Tibial nerve (tissue), 4 donors: ENCODE measurements at regions not wholly inside any gene's neighbourhood (a gene's known extent, or its start where the extent isn't known, plus 50 kb on each side); places are given as distances from the start of the nearest gene placed in this dataset.
"Not testable (repeated sequence)": the region's sequence is repeated elsewhere in the genome, so short reads cannot be mapped to it uniquely, and the experiment has no call there.

Experiments used
- DNase-seq, 2 donors: peaks; one replicate each; pipeline ENCODE4 v3.0.0-alpha.2; 2019; ENCODE audit warnings: low spot score in 2 of 2
- H3K27ac ChIP-seq, 4 donors: fragments of 200-600 bp; sonication (generic) in 3 of 4; one replicate each; pipeline ENCODE4 v1.5.1; 2017 to 2019; ENCODE audit warnings: mild to moderate bottlenecking in 1 of 4
- H3K27me3 ChIP-seq, 2 donors: fragments of 200-600 bp; sonication (generic) in 1 of 2; one replicate each; pipeline versions ENCODE4 v1.5.1 to v1.6.0; 2017 to 2019
- H3K36me3 ChIP-seq, 3 donors: fragments of 200-600 bp; sonication (generic); one replicate each; pipeline ENCODE4 v1.5.1; 2018 to 2019
- H3K4me1 ChIP-seq, 4 donors: fragments of 200-600 bp; sonication (generic) in 3 of 4; one replicate each; pipeline ENCODE4 v1.5.1; 2017 to 2019
- H3K4me3 ChIP-seq, 4 donors: fragments of 200-600 bp; sonication (generic) in 3 of 4; one replicate each; pipeline ENCODE4 v1.5.1; 2017 to 2019; ENCODE audit warnings: mild to moderate bottlenecking in 1 of 4, moderate library complexity in 1 of 4
- H3K9me3 ChIP-seq, 4 donors: fragments of 200-600 bp; sonication (generic) in 3 of 4; one replicate each; pipeline ENCODE4 v1.5.1; 2017 to 2019
- EP300 ChIP-seq, 2 donors: sonication (generic); formaldehyde crosslinking; IDR thresholded peaks; one replicate each; pipeline ENCODE4 v1.6.1; 2017; ENCODE audit warnings: antibody characterized with exemption in 2 of 2, mild to moderate bottlenecking in 1 of 2
- POLR2A ChIP-seq, 2 donors: fragments of 450-650 bp; IDR thresholded peaks; one replicate each; pipeline ENCODE4 v1.6.1; 2017; ENCODE audit warnings: antibody characterized with exemption in 2 of 2, mild to moderate bottlenecking in 2 of 2, moderate library complexity in 2 of 2
- WGBS, 2 donors: methylation state at CpG; one replicate each; pipeline ENCODE4 v1.1.5; 2018; 5-methylcytosine and 5-hydroxymethylcytosine counted together
- TF ChIP-seq, protein P1 (sequence below), 5 experiments: fragments of 200-600 bp in 3 of 5; fragments of 450-650 bp in 2 of 5; sonication (generic) in 3 of 5; IDR thresholded peaks; one replicate each; pipeline ENCODE4 v1.5.1; 2016 to 2019; ENCODE audit warnings: antibody characterized with exemption in 5 of 5, mild to moderate bottlenecking in 3 of 5, moderate library complexity in 2 of 5

DNA sequence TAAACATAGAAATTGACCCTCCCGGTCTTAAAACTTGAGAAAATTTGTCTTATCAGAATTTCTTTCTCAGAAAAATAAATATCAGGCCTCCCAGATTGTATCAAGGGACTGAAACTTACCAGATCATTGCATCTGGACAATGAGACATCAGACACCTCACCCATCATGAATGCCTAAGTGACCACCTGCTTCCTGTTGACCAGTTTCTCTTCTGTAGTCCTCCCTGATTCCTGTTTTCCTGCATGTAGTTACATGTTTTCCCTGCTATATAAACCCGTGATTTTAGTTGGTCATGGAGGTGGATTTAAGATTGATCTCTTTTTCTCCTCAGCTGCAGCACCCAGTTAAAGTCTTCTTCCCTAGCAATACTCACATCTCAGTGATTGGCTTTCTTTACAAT, 548.1 kb downstream of the PPP4R3C start:
- no peaks in the 10 kb centered on the region for H3K4me1 ChIP-seq
- no peaks in the 10 kb centered on the region for H3K9me3 ChIP-seq
- no peak overlapping the region for H3K4me3 ChIP-seq
- WGBS, 2 donors: 58 to 78% methylated on average over 2 of the region's 2 CpGs
- no peaks in the 10 kb centered on the region for H3K27me3 ChIP-seq
- no peak for DNase-seq
- TF ChIP-seq EP300 (IDR thresholded peaks at IDR 0.05): no peak
- TF ChIP-seq, protein P1, sequence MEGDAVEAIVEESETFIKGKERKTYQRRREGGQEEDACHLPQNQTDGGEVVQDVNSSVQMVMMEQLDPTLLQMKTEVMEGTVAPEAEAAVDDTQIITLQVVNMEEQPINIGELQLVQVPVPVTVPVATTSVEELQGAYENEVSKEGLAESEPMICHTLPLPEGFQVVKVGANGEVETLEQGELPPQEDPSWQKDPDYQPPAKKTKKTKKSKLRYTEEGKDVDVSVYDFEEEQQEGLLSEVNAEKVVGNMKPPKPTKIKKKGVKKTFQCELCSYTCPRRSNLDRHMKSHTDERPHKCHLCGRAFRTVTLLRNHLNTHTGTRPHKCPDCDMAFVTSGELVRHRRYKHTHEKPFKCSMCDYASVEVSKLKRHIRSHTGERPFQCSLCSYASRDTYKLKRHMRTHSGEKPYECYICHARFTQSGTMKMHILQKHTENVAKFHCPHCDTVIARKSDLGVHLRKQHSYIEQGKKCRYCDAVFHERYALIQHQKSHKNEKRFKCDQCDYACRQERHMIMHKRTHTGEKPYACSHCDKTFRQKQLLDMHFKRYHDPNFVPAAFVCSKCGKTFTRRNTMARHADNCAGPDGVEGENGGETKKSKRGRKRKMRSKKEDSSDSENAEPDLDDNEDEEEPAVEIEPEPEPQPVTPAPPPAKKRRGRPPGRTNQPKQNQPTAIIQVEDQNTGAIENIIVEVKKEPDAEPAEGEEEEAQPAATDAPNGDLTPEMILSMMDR (IDR thresholded peaks at IDR 0.05): no peak
- TF ChIP-seq POLR2A (IDR thresholded peaks at IDR 0.05): no peak
- no peaks in the 10 kb centered on the region for H3K36me3 ChIP-seq
- H3K27ac ChIP-seq: no peak overlapping the region

DNA sequence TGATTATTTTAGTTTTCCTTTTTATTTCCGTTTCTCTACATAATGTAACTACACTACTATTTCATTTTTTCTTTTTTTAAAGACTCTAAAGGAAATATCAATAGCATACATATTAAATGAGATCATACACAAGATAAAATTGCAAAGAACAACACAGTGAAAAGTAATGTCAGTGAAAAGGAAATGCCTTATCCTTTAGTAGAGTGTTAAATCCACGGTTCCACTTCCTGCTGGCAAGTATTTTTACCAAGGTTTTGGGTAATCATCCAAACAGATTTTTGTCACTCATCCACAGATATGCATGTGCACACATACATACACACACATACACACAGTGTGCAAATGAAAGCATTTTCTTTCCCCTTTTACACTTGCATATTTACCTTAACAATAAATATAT, 548.9 kb downstream of the PPP4R3C start:
- DNase-seq: no peak
- TF ChIP-seq, protein P1 (IDR thresholded peaks at IDR 0.05): no peak
- TF ChIP-seq POLR2A (IDR thresholded peaks at IDR 0.05) (no peak), EP300 (IDR thresholded peaks at IDR 0.05) (no peak)
- no peaks in the 10 kb centered on the region for H3K36me3 ChIP-seq
- no peaks in the 10 kb centered on the region for H3K27me3 ChIP-seq
- H3K27ac ChIP-seq: no peak overlapping the region
- WGBS, 2 donors: 14 to 44% methylated on average over 2 of the region's 2 CpGs
- H3K4me1 ChIP-seq: no peaks in the 10 kb centered on the region
- no peaks in the 10 kb centered on the region for H3K9me3 ChIP-seq
- no peak overlapping the region for H3K4me3 ChIP-seq

DNA sequence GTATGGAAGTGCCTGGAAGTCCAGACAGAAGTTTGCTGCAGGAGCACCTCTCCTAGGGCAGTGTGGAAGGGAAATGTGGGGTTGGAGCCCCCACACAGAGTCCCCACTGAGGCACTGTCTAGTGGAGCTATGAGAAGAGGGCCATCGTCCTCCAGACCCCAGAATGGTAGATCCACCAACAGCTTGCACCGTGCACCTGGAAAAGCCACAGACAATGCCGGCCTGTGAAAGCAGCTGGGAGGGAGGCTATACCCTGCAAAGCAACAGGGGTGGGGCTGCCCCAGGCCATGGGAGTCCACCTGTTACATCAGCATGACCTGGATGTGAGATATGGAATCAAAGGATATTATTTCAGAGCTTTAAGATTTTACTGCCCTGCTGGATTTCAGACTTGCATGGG, 551.4 kb downstream of the PPP4R3C start:
- H3K27me3 ChIP-seq, H3K4me1 ChIP-seq, DNase-seq, H3K4me3 ChIP-seq, H3K36me3 ChIP-seq, H3K9me3 ChIP-seq, H3K27ac ChIP-seq: not testable (repeated sequence)
- WGBS, 2 donors: 52 to 100% methylated on average over 2 to 3 of the region's 3 CpGs

DNA sequence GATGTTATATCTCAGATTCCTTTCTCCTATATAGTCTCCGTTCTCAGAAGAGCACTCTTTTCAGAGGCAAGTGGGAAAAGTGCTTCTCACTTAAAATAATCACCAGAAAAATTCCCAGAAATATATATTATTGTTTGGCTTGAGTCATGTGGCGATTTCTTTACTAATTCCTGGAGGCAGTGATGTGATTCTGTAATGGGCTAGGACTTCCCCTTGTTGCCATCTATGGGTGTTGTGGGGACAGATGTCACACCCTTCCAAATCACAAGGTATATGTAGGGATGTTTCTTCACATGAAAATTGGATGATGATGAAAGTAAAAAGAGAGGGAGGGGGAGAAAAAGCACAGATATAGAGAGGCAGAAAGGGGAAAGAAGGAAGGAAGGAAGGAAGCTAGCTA, 553.4 kb downstream of the PPP4R3C start:
- WGBS, 2 donors: 54 to 82% methylated on average over 2 of the region's 2 CpGs
- TF ChIP-seq, protein P1 (IDR thresholded peaks at IDR 0.05): no peak
- TF ChIP-seq POLR2A (IDR thresholded peaks at IDR 0.05) (no peak), EP300 (IDR thresholded peaks at IDR 0.05) (no peak)
- no peak overlapping the region for H3K4me3 ChIP-seq
- H3K27me3 ChIP-seq: no peaks in the 10 kb centered on the region
- no peak for DNase-seq
- H3K27ac ChIP-seq: no peak overlapping the region
- no peaks in the 10 kb centered on the region for H3K9me3 ChIP-seq
- H3K4me1 ChIP-seq: no peaks in the 10 kb centered on the region
- H3K36me3 ChIP-seq: no peaks in the 10 kb centered on the region

DNA sequence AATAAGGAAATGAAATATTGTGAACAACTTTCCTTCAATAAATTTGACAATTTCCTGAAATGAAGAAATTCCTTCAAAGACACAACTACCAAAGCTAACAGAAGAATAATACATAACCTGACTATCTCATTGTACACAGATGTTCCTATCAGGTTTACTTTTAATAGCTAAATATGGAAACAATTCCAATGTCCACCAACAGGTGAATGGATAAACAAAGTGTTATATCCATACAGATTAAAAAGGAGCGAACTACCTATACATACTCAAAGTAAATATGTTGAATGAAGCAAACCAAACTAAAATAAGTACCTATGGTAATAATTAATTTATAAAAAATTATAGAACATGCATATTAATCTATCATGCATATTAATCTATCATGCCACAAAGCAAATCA, 554.9 kb downstream of the PPP4R3C start:
- no peak for DNase-seq
- Histone ChIP-seq H3K4me3 (no peak overlapping the region), H3K27me3 (no peaks in the 10 kb centered on the region), H3K9me3 (no peaks in the 10 kb centered on the region), H3K27ac (no peak overlapping the region), H3K36me3 (no peaks in the 10 kb centered on the region), H3K4me1 (no peaks in the 10 kb centered on the region)
- TF ChIP-seq, protein P1 (IDR thresholded peaks at IDR 0.05): no peak
- TF ChIP-seq EP300 (IDR thresholded peaks at IDR 0.05): no peak
- no peak for TF ChIP-seq POLR2A (IDR thresholded peaks at IDR 0.05)
- 62 to 94% methylated on average over 1 of the region's 1 CpG for WGBS, 2 donors

DNA sequence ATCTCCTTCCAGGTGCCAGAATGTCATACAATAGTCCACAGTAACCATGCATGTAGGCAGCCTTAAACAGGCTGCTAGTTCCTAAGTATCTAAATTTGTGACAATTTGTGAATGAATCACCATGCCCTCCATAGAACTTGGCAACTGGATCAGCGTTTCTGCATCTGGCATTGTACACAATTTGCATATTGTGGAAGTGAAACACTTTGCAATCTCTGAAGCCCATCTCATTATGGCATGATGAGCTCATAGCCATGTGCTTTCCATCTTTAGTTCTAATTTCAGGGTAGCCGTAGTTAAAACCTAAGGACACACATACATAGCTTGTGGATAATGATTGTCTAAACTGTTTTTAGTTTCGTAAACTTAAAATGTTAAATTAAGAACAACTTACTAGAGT, 573.6 kb downstream of the PPP4R3C start:
- TF ChIP-seq, protein P1 (IDR thresholded peaks at IDR 0.05): no peak
- no peak for TF ChIP-seq EP300 (IDR thresholded peaks at IDR 0.05)
- TF ChIP-seq POLR2A (IDR thresholded peaks at IDR 0.05): no peak
- Histone ChIP-seq H3K27me3 (no peaks in the 10 kb centered on the region), H3K4me3 (no peak overlapping the region), H3K27ac (no peak overlapping the region), H3K36me3 (no peaks in the 10 kb centered on the region), H3K4me1 (no peaks in the 10 kb centered on the region), H3K9me3 (no peaks in the 10 kb centered on the region)
- DNase-seq: no peak
- WGBS, 2 donors: 69 to 100% methylated on average over 3 of the region's 3 CpGs
